Esophagus muscularis mucosa (tissue), 4 donors: ENCODE measurements at regions not wholly inside any gene's neighbourhood (a gene's known extent, or its start where the extent isn't known, plus 50 kb on each side); places are given as distances from the start of the nearest gene placed in this dataset.

Experiments
- DNase-seq: peaks from one replicate; pipeline ENCODE4 v3.0.0-alpha.2; 2017; ENCODE audit errors: extremely low spot score
- H3K27ac ChIP-seq, 4 donors: fragments of 200-600 bp; sonication (generic); replicated peaks in 1 of 4; 1 replicate in 3 of 4; 2 replicates in 1 of 4; pipeline ENCODE4 v1.5.1; 2016 to 2019; ENCODE audit warnings: mild to moderate bottlenecking in 1 of 4
- H3K27me3 ChIP-seq, 4 donors: fragments of 200-600 bp; sonication (generic); one replicate each; pipeline versions ENCODE4 v1.5.1 to v1.6.0; 2016 to 2019
- H3K36me3 ChIP-seq, 4 donors: fragments of 200-600 bp; sonication (generic); one replicate each; pipeline ENCODE4 v1.5.1; 2016 to 2019
- H3K4me1 ChIP-seq, 4 donors: fragments of 200-600 bp; sonication (generic); one replicate each; pipeline ENCODE4 v1.5.1; 2016 to 2019
- H3K4me3 ChIP-seq, 4 donors: fragments of 200-600 bp; sonication (generic); 1 replicate in 2 of 4; 2 replicates in 2 of 4; pipeline ENCODE4 v1.5.1; 2016 to 2019; ENCODE audit warnings: mild to moderate bottlenecking in 4 of 4, moderate library complexity in 1 of 4
- H3K9me3 ChIP-seq, 4 donors: fragments of 200-600 bp; sonication (generic); 1 replicate in 3 of 4; 2 replicates in 1 of 4; pipeline ENCODE4 v1.5.1; 2016 to 2019
- EP300 ChIP-seq: sonication (generic); formaldehyde crosslinking; IDR thresholded peaks from one replicate; pipeline ENCODE4 v1.6.1; 2017; ENCODE audit warnings: antibody characterized with exemption
- POLR2A ChIP-seq: fragments of 450-650 bp; IDR thresholded peaks from one replicate; pipeline ENCODE4 v1.6.1; 2017; ENCODE audit warnings: antibody characterized with exemption, moderate library complexity, mild to moderate bottlenecking, low read depth
- POLR2AphosphoS5 ChIP-seq, 2 donors: sonication (generic); formaldehyde crosslinking; IDR thresholded peaks; one replicate each; pipeline ENCODE4 v1.6.1; 2017; ENCODE audit warnings: antibody characterized with exemption in 2 of 2
- WGBS: methylation state at CpG from one replicate; pipeline ENCODE4 v1.1.5; 2018; 5-methylcytosine and 5-hydroxymethylcytosine counted together
- intact Hi-C: fragments of 100-400 bp; cut with DNase I; formaldehyde crosslinking; loops from one replicate; pipeline ENCODE4 v1.15.1; 2023
- TF ChIP-seq, protein P1 (sequence below), 3 experiments: fragments of 200-600 bp in 2 of 3; fragments of 450-650 bp in 1 of 3; sonication (generic) in 2 of 3; IDR thresholded peaks; one replicate each; pipeline ENCODE4 v1.5.1; 2017 to 2019; ENCODE audit warnings: antibody characterized with exemption in 3 of 3, mild to moderate bottlenecking in 2 of 3, moderate library complexity in 1 of 3

DNA sequence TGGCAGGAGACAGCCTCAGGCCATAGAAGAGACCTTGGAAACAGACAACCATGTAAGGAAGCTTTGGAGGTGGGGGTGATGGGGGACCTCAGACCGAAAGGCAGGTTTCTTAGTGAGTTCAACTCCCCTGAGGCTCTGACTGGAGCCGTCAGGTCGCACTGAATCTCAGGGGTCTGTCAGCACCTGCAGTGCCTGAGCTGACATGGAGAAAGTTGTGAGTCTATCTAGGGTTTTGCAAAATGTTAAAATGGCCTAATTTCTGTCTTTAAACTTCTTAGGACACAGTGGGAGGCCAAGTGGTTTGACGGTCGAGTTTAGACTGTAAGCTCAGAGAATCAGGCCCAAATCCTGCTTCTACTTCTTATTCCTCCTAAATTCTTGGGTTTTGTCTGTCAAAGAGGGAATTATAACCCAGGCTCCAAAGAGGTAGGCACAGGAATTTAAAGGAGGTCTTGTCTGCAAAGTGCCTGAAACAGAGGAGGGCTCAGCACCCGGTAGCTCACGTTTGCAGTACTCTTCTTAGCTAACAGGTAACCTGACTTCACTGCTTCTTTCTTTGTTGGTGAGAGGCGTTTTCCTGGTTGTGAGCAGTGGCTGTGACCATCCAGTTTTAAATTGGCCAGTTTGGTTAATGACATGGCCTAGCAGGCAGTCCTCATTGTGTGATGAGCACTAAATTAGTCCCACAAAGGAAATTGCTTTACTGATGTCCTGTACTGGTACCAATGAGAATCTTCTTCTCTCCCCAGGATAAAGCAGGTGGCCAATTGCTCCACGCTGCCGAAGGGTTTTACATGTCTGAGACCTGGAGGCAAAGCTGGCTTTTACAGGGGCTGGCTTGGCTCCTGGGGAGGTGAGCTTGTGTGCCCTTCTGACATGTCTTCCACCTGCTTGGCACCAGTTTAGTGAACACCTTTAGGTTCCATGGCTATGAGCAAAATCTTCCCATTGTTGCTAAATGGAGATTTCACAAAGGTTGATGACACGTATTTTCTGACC, 95.7 kb downstream of the MYCN start:
- WGBS = 84% methylated on average over 11 of the region's 11 CpGs

DNA sequence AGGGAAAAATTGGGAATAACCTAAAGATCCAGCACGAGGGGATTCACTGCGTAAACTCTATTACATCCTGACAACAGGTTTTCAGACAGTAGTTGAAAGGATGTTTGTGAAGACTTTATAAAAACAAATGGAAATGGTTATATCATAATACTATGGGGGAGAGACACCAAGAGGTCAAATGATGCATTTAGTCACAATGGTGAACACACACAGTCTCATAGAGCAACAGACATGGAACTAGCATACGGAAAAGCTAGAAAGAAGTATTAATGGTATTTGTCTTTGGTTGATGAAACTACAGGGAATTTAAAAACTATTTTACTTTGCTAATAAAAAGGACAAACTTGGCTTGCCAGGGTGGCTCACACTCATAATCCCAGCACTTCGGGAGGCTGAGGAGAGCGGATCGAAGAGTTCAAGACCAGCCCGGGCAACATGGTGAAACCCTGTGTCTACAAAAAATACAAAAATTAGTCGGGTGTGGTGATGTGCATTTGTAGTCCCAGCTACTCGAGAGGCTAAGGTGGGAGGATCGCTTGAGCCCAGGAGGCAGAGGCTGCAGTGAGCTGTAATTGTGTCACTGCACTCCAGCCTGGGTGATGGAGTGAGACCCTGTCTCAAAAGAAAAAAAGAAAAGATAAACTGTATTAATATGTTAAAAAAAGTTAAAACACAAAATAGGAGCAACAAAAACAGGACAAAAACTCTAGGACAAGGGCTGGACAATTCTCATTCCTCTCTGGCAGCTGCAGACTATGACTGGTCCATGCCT, 94.8 kb downstream of the MYCN start:
- Histone ChIP-seq H3K4me1 (no peaks in the 10 kb centered on the region), H3K27me3 (peaks cover 0 to 23% (median 0%) of the 10 kb centered on the region in 4 donors), H3K9me3 (no peaks in the 10 kb centered on the region), H3K36me3 (no peaks in the 10 kb centered on the region), H3K27ac (no peak overlapping the region), H3K4me3 (no peak overlapping the region)
- no peak for TF ChIP-seq POLR2A
- TF ChIP-seq, protein P1, sequence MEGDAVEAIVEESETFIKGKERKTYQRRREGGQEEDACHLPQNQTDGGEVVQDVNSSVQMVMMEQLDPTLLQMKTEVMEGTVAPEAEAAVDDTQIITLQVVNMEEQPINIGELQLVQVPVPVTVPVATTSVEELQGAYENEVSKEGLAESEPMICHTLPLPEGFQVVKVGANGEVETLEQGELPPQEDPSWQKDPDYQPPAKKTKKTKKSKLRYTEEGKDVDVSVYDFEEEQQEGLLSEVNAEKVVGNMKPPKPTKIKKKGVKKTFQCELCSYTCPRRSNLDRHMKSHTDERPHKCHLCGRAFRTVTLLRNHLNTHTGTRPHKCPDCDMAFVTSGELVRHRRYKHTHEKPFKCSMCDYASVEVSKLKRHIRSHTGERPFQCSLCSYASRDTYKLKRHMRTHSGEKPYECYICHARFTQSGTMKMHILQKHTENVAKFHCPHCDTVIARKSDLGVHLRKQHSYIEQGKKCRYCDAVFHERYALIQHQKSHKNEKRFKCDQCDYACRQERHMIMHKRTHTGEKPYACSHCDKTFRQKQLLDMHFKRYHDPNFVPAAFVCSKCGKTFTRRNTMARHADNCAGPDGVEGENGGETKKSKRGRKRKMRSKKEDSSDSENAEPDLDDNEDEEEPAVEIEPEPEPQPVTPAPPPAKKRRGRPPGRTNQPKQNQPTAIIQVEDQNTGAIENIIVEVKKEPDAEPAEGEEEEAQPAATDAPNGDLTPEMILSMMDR (IDR thresholded peaks at IDR 0.05) = no peak
- no peak for TF ChIP-seq POLR2AphosphoS5 (IDR thresholded peaks at IDR 0.05)
- TF ChIP-seq EP300 = no peak
- 92% methylated on average over 10 of the region's 10 CpGs for WGBS
- no peak for DNase-seq
- intact Hi-C loops = no loop called here

More for the DNA sequence above, 95.7 kb downstream of the MYCN start:
- H3K9me3 ChIP-seq = no peaks in the 10 kb centered on the region
- no peak overlapping the region for H3K4me3 ChIP-seq
- peaks cover 0 to 24% (median 0%) of the 10 kb centered on the region in 4 donors for H3K27me3 ChIP-seq
- no peaks in the 10 kb centered on the region for H3K36me3 ChIP-seq
- H3K27ac ChIP-seq = no peak overlapping the region
- TF ChIP-seq POLR2AphosphoS5 (IDR thresholded peaks at IDR 0.05) (no peak), EP300 (no peak), POLR2A (no peak)
- TF ChIP-seq, protein P1 (IDR thresholded peaks at IDR 0.05) = no peak
- intact Hi-C loops = no loop called here
- no peaks in the 10 kb centered on the region for H3K4me1 ChIP-seq
- no peak for DNase-seq

DNA sequence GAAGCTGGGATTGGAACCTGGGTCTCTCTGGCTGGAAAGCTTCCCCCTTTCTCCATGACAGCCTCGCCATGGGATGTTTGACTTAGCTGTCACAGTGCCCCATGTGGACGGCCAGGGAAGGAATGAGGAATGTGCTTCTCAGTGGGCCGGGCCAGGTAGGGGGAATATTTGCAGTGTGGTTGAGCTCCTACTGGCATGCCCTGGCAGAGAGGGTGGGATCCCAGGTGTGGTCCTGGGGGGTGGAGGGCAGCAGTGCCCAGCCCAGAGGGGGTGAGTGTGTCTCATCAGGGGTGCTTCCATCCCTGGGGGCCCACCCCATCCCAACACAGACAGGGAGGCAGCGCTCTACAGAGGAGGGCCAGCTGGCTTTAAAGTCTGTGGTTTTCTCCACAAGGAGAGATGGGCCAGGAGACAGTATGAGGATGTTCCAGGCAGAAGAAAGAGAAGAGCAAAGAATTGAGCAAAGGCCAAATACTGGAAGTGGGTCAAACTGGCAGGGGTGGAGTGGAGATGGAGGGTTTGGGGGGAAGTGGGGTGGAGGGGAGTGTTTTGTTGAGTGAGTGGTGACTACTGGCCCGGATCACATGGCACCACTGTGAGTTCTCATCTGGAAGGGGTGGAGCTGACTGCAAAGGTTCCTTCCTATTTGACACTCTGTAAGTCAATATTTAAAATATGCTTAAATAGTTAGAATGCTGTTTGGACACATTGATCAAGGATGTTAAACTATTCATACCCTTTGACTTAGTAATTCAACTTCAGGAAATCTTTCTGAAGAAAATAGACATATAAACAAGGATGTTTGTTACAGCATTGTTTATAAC, 94.0 kb downstream of the MYCN start:
- TF ChIP-seq POLR2A (no peak), EP300 (no peak), POLR2AphosphoS5 (IDR thresholded peaks at IDR 0.05) (no peak)
- TF ChIP-seq, protein P1 (IDR thresholded peaks at IDR 0.05) = no peak
- 58% methylated on average over 5 of the region's 5 CpGs for WGBS

DNA sequence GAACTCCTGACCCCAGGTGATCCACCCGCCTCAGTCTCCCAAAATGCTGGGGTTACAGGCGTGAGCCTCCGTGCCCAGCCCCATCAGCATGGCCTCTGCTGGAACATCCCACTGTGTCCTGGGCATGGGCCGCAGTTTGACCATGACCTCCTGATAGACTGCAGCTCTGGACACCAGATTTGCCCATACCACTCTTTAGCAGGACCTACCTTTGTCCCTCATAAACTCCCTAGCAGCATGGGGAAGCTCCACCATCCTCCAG, 92.6 kb downstream of the MYCN start:
- Histone ChIP-seq H3K4me1 (no peaks in the 10 kb centered on the region), H3K27me3 (peaks cover 0 to 12% (median 0%) of the 10 kb centered on the region in 4 donors), H3K36me3 (no peaks in the 10 kb centered on the region), H3K27ac (no peak overlapping the region), H3K4me3 (no peak overlapping the region), H3K9me3 (no peaks in the 10 kb centered on the region)
- DNase-seq = no peak
- WGBS = 96% methylated on average over 4 of the region's 4 CpGs
- no peak for TF ChIP-seq EP300
- TF ChIP-seq, protein P1 (IDR thresholded peaks at IDR 0.05) = no peak
- no peak for TF ChIP-seq POLR2AphosphoS5 (IDR thresholded peaks at IDR 0.05)
- no peak for TF ChIP-seq POLR2A
- intact Hi-C loops = no loop called here

More for the DNA sequence above, 94.0 kb downstream of the MYCN start:
- Histone ChIP-seq H3K36me3 (no peaks in the 10 kb centered on the region), H3K4me3 (no peak overlapping the region), H3K27ac (no peak overlapping the region), H3K4me1 (no peaks in the 10 kb centered on the region), H3K27me3 (peaks cover 0 to 18% (median 0%) of the 10 kb centered on the region in 4 donors), H3K9me3 (no peaks in the 10 kb centered on the region)
- no peak for DNase-seq
- intact Hi-C loops = no loop called here
